Stimulated activated CD8-positive, alpha-beta memory T cell treated with anti-CD3 and anti-CD28 coated beads, Interleukin-4, amount 100 ng/mL, for 4 hours (primary cell): ENCODE measurements at regions not wholly inside any gene's neighbourhood (a gene's known extent, or its start where the extent isn't known, plus 50 kb on each side); places are given as distances from the start of the nearest gene placed in this dataset.

ENCODE experiments used
- DNase-seq, 2 donors: peaks; one replicate each; pipeline ENCODE4 v3.0.0-alpha.2; 2020; ENCODE audit warnings: low read depth in 2 of 2, low spot score in 1 of 2

DNA sequence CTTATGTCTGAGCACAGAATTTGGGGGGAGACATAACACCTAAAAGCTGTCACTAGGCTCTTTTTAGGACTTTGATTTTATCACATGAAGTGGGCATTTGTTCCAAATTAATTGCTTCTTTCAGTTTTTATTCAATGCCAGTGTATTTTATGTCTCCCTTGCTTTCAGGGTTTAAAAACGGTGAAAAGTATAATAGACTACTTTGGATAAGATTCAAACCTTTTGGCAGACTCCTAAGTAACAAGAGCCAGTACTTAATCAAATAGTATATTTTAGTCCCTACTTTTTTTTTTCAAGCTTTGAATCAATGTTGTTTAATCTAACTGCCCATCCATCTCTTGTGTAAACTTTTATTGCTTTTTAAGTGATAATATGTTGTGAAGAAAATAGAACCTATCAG is 847.2 kb upstream of the DPPA4 start:
- no peak for DNase-seq

DNA sequence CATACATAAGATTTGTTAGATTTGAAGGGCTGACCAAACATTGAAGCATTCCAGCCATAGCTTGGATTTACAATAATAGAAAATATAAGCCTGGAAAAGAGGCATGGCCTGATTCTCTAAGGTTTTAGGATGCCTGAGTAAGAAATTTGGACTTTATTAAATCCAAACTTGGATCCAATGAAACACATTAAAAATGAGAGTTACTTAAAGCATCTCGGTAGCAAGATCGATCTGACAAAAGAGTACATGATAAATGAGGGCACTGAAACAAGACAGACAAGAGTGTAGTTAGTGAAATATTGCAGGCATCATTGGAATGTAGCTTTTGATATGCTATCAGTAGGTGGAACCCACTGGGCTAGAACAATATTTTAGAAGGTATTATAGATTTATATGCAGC is 855.7 kb upstream of the DPPA4 start:
- DNase-seq: no peak

DNA sequence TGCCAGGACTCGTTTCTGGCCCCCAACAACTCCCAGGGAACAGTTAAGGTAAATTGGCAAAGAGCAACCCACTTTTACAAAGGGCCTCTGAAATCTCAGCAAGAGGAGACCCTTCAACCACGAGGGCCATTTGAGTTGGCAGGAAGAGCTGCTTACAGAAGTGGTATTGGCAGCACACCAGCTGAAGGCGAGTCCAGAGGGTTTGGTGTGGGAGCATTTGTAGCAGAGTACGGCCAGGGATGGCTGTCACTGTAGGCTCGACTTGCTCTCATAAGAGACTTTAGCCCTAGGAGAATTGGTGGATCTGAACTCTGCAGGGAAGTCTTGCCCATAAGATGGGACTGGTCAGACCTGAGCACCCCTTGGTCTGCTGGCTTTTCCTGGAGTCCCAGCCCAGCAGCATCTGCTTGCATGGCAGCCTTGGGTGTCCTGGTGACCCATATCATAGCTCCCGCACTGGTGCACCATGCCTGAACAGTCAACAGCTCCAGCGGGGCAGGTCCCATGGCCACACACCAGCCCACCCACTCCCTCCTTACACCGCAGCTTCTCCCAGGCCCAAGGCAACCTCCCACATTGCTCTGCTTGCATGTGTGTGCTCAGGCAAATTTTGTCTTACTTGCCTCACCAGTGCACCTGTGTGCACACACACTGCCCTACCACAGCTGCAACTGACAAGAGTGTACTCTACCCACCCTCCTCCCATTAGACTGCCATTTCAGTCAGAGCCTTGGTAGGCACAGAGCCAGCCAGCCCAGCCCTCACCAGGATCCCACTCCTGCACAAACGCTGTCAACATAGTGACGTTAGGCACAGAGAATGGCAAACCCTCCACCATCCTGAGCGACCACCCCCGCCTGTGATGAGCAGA is 861.6 kb upstream of the DPPA4 start:
- DNase-seq: no peak

DNA sequence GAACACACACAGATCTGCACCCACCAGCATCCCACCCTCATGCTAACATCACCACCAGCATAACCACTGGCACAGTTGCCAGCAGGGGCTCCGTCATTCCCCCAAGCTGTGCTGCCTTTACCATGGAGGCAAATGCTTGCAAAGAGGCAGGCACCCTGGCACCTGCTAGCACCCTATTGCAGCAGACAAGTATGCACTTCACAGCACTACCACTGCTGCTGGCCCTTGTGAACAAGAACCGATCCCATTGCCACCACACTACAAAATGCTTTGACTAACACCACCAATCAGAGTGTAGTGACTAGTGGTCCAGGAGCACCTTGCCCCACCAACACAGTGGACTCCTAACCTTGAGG is 862.2 kb upstream of the DPPA4 start:
- no peak for DNase-seq

DNA sequence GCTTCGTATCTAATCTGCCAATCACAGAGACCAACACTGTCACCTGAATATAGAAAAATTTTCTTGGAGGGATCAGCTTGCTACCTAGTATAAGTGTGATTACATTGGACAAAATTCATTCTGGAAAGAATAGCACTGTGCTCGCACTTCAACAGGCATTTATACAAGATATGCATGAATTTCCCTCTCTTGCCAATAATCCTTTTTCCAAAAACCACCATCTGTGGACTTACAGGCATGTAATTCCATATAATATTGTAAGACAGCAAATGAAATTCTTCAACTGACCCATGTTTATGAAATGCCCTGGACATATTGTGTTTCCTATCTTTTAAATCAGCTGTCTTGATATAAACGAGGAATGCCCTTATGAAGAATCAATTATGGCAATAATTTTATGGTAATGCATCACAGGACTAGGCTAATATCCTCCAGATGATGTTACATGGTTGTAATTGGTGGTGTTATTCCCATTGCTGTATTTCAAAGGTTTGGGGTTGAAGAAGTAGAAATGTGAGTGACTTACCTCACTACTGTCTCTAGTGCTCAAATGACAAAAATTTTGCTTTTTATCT is 861.4 kb upstream of the NECTIN3 start:
- no peak for DNase-seq

DNA sequence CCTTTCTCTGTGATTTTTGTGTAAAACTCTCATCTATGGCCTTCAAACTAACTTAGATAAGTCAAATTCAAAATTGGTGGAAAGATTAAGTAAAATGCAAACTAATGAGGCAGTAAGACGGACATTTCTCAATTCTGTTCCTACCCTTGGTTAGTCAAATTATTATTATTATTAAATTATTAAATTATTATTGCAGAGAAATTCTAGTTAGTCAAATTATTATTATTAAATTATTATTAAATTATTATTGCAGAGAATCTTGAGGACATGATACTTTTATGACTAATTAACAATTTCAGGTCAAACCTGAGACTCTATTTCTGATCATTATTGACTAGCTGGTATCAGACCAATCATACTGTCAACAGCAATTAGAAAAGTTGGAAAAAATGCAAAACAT is 845.0 kb upstream of the NECTIN3 start:
- no peak for DNase-seq

DNA sequence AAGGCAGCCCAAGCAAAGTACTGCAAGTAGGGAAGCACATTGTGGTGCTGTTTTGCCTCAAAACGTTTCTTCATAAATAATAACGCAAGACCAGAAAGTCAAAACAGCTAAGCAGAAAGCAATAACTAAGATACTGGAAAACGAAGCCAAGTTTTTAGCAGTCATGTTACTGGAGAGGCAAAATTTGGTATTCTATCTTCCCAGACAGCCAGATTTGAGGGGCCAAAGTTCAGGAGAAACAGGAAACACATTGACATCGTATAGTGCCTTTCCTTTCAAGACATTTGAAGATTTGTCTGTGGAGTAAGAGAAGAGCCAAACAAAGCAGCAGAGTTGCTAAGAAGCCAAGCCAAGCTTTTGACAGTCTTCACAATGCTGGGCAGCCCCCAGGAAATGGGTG is 843.6 kb upstream of the NECTIN3 start:
- no peak for DNase-seq

DNA sequence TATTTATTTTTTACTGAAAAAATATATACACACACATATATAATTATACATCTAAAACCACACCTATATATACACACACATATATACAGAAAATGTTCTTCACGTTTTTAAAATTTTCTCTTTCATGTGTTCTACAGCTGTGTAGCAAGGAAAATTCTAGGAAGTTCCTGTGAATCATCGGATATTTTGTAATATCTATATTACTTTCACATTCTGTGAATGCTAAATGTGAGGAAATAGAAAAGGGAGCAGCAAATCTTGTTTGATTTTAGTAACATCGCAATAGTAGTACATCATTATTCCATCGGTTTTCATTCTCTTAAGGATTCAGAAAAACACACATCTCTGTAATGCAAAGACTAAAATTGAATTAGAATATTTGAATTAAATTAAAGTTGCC is 836.8 kb upstream of the NECTIN3 start:
- DNase-seq: no peak

DNA sequence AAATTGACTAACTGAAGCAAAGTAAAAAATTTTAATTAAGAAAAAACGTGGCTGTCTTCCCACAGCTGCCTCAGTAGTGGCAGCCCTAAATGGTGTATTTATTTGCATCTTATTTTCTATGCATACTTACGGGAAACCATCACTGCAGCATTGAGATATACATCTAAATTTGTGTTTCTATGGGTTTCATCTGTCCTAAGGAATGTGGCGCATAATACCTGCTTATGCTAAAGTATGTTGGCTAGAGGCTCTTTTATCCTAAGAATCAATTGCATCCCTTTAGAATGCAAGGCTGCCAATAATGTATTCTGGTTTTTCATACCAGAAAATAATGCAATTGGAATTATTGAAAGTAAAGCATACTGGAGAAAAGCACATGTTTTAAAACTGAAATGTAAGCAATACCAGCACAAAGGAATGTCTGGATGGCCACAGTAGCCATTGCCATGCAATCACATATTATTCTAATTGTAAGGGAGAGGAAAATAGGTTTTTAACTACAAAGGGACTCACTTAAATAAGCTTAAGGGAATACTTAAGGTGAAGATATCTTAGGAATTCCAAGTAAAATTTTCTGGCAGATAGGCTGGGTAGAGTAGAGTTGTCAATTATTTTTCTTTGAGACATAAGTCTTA is 834.5 kb upstream of the NECTIN3 start:
- DNase-seq: no peak

DNA sequence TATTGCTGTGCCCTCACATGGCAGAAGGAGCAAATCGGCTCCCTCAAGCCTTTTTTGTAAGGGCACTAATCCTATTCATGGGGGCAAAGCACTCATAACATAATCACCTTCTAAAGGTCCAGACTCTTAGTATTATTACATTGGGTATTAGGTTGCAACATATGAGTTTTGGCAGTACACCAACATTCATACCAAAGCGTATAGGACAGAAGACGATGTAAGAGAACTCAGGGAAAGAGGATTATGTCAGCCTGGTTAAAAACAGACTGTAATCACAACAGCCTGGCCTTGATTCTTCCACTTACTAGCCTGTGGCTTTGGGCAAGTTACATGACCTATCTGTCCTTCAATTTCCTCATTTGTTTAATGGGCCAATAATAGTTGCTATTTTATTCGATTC is 828.5 kb upstream of the NECTIN3 start:
- DNase-seq: no peak

DNA sequence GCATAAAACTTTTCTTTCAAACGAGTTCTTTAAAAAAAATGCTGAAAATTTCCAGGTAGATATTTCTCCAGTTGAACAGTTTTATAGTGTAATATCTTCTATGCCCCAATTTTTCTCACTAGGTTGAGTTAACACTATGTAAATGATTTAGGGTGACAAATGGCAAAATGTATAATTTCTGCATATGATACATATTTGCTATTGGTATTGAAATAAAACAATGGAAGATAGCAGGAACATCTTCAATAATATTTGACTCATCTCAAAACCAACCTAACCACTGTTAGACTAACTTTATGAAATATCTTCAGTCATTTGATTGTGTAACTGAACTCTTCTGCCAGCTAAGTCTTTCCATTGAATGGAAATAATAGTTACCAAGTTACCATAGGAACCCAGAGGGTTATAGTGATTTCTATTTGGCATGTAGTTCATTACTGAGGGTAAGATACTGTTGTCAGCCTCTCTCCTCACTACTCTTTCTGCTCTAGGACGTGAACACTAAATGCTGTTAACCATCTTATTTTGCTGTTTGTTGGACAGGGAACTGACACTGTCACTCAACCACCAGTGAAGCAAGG is 824.7 kb upstream of the NECTIN3 start:
- no peak for DNase-seq

DNA sequence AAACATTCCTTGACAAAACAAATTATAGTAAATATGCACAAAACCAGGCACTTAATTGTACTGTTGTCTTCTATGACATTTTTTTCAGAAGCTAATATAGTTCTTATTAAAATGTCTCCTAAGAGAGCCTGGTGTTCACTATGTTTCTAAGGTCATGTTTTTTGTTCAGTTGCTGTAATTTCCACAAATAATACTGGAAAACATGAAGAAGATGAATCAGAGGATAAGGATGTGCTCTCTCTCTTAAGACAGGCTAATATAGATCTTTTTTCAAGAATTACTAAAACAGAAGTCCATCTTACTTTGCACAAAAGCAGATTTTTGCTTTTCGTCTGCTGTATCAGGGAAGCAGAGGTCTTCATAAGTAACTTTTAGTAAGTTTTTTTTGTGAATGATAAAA is 823.0 kb upstream of the NECTIN3 start:
- no peak for DNase-seq

DNA sequence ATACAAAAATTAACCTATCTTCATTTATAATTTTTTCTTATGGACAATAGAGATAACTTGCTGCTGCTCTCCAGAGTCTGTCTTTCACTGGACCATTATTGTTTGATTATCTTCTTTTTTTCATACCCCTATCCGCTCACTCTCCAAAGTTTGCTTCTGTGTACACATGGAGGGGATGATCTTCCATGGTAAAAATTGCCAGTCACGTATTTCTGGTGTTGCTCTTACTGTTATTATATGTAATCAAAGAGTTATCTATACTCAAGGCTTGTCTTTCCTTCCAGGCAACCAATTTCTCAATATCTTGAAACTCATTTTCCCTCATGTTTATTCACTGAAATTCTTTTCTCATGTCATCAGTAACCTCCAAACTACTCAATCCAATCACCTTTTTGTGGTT is 817.8 kb upstream of the NECTIN3 start:
- DNase-seq: no peak

DNA sequence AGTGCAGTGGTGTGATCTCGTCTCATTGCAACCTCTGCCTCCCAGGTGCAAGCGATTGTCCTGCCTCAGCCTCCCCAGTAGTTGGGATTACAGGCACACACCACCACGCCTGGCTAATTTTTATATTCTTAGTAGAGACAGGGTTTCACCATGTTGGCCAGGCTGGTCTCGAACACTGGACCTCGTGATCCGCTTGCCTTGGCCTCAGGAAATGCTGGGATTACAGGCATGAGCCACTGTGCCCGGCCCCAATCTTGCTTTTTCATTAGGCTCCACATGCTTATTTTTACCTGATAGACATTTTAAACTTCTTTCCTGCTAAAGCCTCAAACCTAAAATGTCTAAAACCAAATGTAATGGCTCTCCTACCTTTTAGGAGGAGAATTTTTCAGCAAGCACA is 817.0 kb upstream of the NECTIN3 start:
- no peak for DNase-seq

DNA sequence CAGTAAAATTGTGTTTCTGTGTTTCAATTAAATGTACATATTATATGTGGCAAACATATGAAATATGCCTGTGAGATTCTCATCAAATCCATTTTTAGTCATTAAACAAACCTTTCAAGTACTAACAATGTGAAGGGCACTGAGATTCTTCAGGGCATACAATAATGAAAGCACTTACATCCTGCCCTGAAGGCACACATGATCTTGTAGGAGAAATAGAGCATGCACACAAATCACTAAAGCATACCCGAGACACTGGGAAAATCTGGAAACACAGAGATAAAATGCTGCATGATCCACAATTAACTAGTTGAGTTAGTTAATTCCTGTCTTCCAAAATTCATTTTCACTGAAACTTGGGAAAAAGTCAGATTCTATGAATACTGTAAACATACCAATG is 810.5 kb upstream of the NECTIN3 start:
- DNase-seq: no peak

DNA sequence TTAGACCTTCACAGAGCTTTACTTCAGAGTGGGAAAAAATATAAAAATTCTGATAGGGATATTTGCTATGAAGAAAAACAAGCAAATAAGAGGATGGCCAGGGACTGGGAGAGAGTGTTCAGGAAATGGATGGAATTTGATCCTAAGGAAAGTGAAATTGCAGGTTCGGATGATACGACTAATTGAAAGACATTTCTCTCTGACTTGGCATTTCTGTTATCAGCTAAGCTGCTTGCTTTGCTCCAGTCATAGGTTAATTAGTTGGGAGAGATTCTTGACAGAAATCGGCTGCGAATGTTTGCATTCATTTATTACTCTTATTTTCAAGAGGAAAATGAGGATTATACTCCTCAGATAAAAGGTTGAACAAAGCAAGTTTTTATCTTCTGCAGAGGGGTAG is 808.7 kb upstream of the NECTIN3 start:
- no peak for DNase-seq

DNA sequence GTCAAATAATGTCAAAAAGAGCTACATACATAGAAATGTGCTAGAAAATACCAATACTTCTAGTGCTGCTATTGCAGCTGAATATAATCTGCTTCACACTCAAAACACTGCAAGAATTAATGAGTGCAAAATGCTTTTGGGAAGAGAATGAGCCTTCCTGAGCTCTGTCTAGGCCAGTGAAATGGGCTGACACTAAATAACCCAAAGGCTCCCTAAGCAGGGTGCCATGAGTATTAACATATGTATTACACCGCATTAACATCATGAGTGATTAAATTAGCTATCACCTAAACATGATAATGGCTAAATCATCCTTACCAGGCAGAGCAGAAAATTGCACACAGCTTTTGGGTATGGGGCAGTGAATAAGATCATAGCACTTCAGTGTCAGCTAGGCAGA is 806.3 kb upstream of the NECTIN3 start:
- DNase-seq: no peak

DNA sequence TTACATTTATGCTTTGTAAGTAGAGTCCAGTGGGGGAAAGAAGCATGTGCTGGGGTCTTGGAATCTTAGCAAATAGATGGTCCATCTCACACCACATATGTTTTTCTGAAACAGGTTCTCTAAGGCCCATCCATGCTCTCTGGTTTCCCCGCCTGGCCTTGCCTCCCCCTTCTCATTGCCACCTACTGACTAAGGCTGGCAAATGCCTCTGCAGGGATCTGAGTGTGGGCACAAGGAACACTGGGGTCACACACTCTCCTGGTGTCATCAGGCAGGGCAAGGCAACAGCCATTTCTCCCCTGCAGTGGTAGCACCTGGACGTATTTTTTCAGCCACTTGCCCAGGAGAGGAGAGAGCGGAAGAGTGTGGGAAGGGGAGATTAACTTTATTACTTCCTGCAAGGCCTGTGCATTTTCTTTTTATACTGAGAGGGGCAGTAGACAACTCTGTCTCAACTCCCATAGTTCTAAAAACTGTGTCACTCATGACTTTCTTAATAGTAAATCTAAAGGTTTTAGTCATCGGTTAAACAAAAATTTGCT is 804.2 kb upstream of the NECTIN3 start:
- no peak for DNase-seq

DNA sequence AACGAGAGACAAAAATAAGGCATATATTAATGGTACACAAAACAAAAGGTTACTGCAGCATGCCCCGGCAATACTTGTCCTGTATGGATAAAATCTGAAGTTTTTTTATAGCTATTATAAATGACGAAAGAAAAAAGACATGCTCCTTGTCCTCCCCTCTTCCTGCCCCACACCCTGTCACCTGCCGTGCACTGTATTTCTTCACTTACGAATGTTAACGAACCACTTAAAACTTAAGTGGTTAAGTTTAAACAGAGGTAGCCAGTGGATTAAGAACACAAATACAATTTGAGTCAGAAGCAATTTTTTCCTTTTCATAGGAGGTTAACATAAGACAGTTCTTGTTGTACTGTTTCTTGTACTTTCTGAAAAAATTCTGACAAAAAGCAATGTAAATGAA is 799.1 kb upstream of the NECTIN3 start:
- no peak for DNase-seq

DNA sequence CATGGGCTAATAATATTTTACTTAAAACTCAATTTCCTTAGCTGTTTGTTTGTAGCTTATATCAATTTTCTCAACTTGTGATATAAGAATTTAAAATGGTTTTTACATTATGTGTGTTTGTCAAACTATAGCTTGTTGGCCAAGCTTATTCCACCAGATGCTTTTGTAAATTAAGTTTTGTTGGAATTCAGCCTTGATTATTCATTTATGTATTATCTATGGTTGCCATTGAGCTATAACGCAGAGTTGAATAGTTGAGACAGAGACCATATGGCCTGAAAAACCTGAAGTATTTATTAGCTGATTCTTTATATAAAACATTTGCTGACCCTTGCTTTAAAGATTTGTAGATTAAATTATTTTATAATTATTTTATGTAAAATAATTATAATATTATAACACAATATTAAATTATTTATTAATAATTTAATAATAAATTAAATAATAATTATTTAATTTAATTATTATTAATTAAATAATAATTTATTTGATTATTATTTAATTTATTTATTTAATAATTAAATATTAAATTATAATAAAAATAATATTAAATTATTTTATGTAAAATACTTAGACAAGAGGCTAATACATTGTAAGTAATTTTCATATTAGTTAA is 779.6 kb upstream of the NECTIN3 start:
- DNase-seq: no peak

DNA sequence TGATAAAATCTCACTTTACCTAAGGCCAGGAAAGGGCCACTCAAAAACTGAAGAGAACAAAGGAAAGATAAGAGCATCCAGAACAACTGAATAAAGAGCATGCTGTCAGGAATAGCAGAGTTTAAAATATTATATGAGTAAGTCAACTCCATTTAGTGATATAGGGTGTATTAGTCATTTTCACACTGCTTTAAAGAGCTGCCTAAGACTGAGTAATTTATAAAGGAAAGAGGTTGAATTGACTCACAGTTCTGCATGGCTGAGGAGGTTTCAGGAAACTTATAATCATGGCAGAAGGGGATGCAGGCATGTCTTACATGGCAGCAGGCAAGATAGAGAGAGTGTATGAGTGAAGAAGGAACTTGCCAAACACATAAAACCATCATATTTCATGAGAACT is 778.0 kb upstream of the NECTIN3 start:
- no peak for DNase-seq

DNA sequence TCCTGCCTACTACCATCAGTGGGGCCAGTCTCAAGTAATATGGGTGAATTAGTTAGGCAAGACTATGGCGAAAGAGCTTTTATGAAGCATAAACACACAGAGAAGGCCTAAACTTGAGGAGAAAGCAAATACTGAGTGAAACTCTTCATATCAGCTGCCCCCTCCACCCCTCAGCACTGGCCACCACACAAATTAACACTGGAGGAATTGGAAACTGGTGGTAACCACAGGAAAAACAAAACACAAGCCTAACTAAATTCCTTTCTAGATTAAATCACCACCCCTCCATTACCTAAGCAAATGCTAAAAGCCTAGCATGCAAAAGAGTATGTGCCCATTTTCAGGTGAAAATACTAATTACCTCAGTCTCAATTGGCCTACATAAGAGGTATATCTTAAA is 774.7 kb upstream of the NECTIN3 start:
- DNase-seq: no peak
